Epithelial cell of proximal tubule (primary cell): ENCODE measurements at regions not wholly inside any gene's neighbourhood (a gene's known extent, or its start where the extent isn't known, plus 50 kb on each side); places are given as distances from the start of the nearest gene placed in this dataset.

Experiments used
- DNase-seq: peaks from one replicate; pipeline ENCODE4 v3.0.0-alpha.2; 2011; ENCODE audit warnings: low read depth
- H3K4me3 ChIP-seq: 2 replicates; pipeline ENCODE4 v1.5.1; 2011; ENCODE audit warnings: low read depth, mild to moderate bottlenecking, low read length
- TF ChIP-seq, protein P1 (sequence below): conservative IDR thresholded peaks from 2 replicates; pipeline ENCODE4 v1.5.1; 2012; ENCODE audit warnings: low read depth, mild to moderate bottlenecking, low read length

- no peak overlapping the region for H3K4me3 ChIP-seq
- DNase-seq: no peak
- TF ChIP-seq, protein P1, sequence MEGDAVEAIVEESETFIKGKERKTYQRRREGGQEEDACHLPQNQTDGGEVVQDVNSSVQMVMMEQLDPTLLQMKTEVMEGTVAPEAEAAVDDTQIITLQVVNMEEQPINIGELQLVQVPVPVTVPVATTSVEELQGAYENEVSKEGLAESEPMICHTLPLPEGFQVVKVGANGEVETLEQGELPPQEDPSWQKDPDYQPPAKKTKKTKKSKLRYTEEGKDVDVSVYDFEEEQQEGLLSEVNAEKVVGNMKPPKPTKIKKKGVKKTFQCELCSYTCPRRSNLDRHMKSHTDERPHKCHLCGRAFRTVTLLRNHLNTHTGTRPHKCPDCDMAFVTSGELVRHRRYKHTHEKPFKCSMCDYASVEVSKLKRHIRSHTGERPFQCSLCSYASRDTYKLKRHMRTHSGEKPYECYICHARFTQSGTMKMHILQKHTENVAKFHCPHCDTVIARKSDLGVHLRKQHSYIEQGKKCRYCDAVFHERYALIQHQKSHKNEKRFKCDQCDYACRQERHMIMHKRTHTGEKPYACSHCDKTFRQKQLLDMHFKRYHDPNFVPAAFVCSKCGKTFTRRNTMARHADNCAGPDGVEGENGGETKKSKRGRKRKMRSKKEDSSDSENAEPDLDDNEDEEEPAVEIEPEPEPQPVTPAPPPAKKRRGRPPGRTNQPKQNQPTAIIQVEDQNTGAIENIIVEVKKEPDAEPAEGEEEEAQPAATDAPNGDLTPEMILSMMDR: no peak
Measured at GRCh38 chr13:53907891-53908290, 879.3 kb downstream of the OLFM4 start.

DNA sequence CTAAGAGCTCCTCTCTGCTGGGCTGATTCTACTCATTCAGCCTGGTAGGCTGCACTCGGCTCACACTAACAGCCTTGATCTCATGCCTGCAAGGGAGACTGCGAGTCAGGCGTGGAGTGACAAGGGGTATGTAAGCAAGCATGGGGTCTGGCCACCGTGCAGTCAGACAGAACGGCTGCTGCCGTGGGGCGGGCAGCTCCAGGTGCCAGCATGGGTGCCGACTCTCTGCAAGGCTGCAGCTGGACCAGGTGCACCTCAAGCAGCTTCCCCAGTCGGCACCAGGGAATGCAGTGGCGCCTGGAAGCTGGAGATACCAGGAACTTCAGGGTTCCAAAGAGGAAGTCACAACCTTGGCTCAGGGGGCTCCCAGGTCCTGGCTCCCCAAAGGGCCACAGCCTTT lies 892.3 kb downstream of the OLFM4 start:
- DNase-seq: no peak
- TF ChIP-seq, protein P1: no peak
- no peak overlapping the region for H3K4me3 ChIP-seq

DNA sequence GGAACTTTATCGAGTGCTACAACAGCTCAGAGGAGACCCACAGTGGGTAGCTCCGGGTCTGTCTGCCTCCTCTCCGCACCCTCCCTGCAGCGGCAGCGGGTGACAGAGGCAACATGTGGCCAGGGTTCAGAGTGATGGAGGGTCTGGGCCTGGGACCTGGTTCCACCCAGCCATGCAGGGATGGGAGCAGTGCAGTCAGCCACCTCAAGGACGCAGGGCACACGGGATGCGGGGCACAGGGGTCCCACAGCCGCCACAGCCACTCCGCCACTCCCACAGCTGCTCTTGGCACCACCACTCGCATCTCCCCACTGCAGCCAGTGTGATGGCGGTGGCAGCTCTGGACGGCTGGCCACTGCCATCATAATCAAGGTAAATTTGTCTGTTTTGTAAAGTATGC lies 892.9 kb downstream of the OLFM4 start:
- TF ChIP-seq, protein P1: no peak
- DNase-seq: no peak
- no peak overlapping the region for H3K4me3 ChIP-seq

GRCh38 chr13:53941588-53942190 lies 913.1 kb downstream of the OLFM4 start:
- TF ChIP-seq, protein P1: no peak
- DNase-seq: no peak
- no peak overlapping the region for H3K4me3 ChIP-seq

- H3K4me3 ChIP-seq: no peak overlapping the region
- TF ChIP-seq, protein P1: no peak
- DNase-seq: no peak
Measured at GRCh38 chr13:53946500-53946899, 917.9 kb downstream of the OLFM4 start.

GRCh38 chr13:53953183-53953582 lies 924.6 kb downstream of the OLFM4 start:
- TF ChIP-seq, protein P1: no peak
- no peak for DNase-seq
- H3K4me3 ChIP-seq: no peak overlapping the region
